ENCODE measurements at regions not wholly inside any gene's neighbourhood (a gene's known extent, or its start where the extent isn't known, plus 50 kb on each side); places are given as distances from the start of the nearest gene placed in this dataset.

DNA sequence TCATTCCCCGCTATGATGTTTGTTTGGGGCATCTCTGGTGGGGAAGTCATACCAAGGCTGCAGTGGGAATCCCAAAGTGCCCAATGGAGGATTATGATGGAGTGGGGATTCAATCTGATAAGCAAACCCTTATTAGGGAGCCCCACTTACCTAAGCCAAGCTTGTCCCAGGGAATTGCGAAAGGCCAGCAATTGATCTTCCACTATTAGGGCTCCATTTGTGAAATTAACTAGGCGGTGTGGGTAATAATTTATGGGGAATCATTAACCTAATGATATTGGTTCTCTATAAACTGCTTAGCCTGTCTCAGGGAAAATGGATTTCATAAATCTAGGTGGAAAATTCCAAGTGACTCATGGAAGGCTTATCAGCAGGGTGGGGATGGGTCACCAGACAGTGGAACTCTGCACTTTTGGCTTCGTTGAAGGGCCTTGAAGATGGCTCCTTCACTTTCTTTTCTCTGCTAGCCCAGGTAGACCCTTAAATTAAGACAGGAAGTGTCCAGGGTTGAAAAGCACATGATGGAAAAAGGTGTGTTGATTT is 113.0 kb upstream of the WSCD2 start:
- H3K27ac ChIP-seq (ENCODE audit: low read depth, low read length) = no peak overlapping the region
- H3F3A ChIP-seq (ENCODE audit: control insufficient read depth, insufficient read depth) = no peaks in the 10 kb centered on the region
- no peaks in the 10 kb centered on the region for H4K20me1 ChIP-seq (ENCODE audit: control insufficient read depth, insufficient read depth, low read depth, low read length)
- H3K4me3 ChIP-seq (ENCODE audit: low read length) = no peak overlapping the region
- H3K9me2 ChIP-seq (replicated peaks; ENCODE audit: control insufficient read depth, low read length) = no peaks in the 10 kb centered on the region
- TF ChIP-seq EZH2phosphoT487 (IDR thresholded peaks at IDR 0.05; ENCODE audit: borderline replicate concordance, low read length) = no peak
- TF ChIP-seq, protein P1, sequence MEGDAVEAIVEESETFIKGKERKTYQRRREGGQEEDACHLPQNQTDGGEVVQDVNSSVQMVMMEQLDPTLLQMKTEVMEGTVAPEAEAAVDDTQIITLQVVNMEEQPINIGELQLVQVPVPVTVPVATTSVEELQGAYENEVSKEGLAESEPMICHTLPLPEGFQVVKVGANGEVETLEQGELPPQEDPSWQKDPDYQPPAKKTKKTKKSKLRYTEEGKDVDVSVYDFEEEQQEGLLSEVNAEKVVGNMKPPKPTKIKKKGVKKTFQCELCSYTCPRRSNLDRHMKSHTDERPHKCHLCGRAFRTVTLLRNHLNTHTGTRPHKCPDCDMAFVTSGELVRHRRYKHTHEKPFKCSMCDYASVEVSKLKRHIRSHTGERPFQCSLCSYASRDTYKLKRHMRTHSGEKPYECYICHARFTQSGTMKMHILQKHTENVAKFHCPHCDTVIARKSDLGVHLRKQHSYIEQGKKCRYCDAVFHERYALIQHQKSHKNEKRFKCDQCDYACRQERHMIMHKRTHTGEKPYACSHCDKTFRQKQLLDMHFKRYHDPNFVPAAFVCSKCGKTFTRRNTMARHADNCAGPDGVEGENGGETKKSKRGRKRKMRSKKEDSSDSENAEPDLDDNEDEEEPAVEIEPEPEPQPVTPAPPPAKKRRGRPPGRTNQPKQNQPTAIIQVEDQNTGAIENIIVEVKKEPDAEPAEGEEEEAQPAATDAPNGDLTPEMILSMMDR (IDR thresholded peaks at IDR 0.05; ENCODE audit: low read depth, low read length, poor library complexity, severe bottlenecking) = no peak
- H3K9me3 ChIP-seq (ENCODE audit: control insufficient read depth, insufficient read depth, low read length) = no peaks in the 10 kb centered on the region
- no peaks in the 10 kb centered on the region for H3K27me3 ChIP-seq (ENCODE audit: control insufficient read depth, low read length)
- H3K79me2 ChIP-seq (ENCODE audit: control insufficient read depth, low read length) = no peaks in the 10 kb centered on the region
- no peaks in the 10 kb centered on the region for H3K4me1 ChIP-seq (ENCODE audit: control insufficient read depth, low read length)
- H3K4me2 ChIP-seq (ENCODE audit: low read length) = no peak overlapping the region
- H3K36me3 ChIP-seq (ENCODE audit: control insufficient read depth, low read length) = no peaks in the 10 kb centered on the region

DNA sequence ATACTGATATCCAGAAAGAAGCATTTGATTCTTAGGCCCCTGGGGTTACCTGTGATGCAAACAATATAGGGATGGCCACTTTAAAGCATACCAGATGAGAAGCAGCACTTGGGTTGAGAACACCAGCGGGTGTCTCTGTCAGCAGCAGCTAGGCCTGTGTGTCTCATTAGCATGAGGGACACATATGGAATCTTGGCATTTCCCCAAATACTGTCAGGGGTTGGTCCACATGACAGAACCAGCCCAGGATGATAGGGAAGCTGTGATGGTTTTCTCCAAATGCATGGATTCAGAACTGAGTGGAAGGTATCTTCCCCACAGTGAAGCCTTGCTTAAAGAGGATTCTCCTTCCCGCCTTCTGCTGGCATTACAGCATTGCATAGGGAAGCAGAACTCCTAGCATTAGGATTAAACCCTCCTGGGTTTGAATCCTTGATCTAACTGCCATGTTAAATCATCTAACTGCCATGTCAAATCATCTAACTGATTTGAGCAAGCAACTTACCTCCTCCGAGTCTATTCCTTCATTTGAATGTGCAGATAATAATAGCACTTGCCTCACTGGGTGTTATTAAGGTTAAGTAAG is 111.5 kb upstream of the WSCD2 start:
- H3K36me3 ChIP-seq (ENCODE audit: control insufficient read depth, low read length) = no peaks in the 10 kb centered on the region
- no peaks in the 10 kb centered on the region for H3K27me3 ChIP-seq (ENCODE audit: control insufficient read depth, low read length)
- no peaks in the 10 kb centered on the region for H3K9me3 ChIP-seq (ENCODE audit: control insufficient read depth, insufficient read depth, low read length)
- no peaks in the 10 kb centered on the region for H4K20me1 ChIP-seq (ENCODE audit: control insufficient read depth, insufficient read depth, low read depth, low read length)
- no peaks in the 10 kb centered on the region for H3K9me2 ChIP-seq (replicated peaks; ENCODE audit: control insufficient read depth, low read length)
- no peaks in the 10 kb centered on the region for H3F3A ChIP-seq (ENCODE audit: control insufficient read depth, insufficient read depth)
- no peaks in the 10 kb centered on the region for H3K4me1 ChIP-seq (ENCODE audit: control insufficient read depth, low read length)
- no peak overlapping the region for H3K4me3 ChIP-seq (ENCODE audit: low read length)
- TF ChIP-seq EZH2phosphoT487 (IDR thresholded peaks at IDR 0.05; ENCODE audit: borderline replicate concordance, low read length) = no peak
- TF ChIP-seq, protein P1 (IDR thresholded peaks at IDR 0.05; ENCODE audit: low read depth, low read length, poor library complexity, severe bottlenecking) = no peak
- H3K27ac ChIP-seq (ENCODE audit: low read depth, low read length) = no peak overlapping the region
- H3K79me2 ChIP-seq (ENCODE audit: control insufficient read depth, low read length) = no peaks in the 10 kb centered on the region
- no peak overlapping the region for H3K4me2 ChIP-seq (ENCODE audit: low read length)

DNA sequence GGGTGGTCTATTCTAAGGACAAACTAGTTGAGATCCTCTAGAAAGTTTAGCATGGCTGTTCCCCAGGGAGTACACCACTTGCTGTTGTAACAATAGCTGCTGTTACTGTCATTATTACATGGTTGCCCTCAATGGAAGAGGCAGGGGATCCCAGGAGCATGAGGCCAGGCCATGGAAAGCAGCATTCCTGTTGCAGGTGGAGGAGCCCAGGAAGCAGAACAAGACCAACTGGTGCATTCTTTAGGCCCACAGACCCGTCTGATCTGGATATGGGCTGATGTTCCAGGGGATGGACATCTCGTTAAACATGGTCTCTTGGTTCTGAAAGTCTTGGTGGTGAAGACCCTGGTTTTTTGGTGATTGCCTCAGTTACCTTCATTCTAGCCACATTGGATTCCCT is 109.2 kb upstream of the WSCD2 start:
- Histone ChIP-seq H3K9me2 (replicated peaks; ENCODE audit: control insufficient read depth, low read length) (no peaks in the 10 kb centered on the region), H3F3A (ENCODE audit: control insufficient read depth, insufficient read depth) (no peaks in the 10 kb centered on the region), H3K27ac (ENCODE audit: low read depth, low read length) (no peak overlapping the region), H3K27me3 (ENCODE audit: control insufficient read depth, low read length) (no peaks in the 10 kb centered on the region), H3K4me2 (ENCODE audit: low read length) (no peak overlapping the region), H3K9me3 (ENCODE audit: control insufficient read depth, insufficient read depth, low read length) (no peaks in the 10 kb centered on the region), H4K20me1 (ENCODE audit: control insufficient read depth, insufficient read depth, low read depth, low read length) (no peaks in the 10 kb centered on the region), H3K36me3 (ENCODE audit: control insufficient read depth, low read length) (no peaks in the 10 kb centered on the region), H3K4me3 (ENCODE audit: low read length) (no peak overlapping the region), H3K4me1 (ENCODE audit: control insufficient read depth, low read length) (no peaks in the 10 kb centered on the region), H3K79me2 (ENCODE audit: control insufficient read depth, low read length) (no peaks in the 10 kb centered on the region)
- TF ChIP-seq EZH2phosphoT487 (IDR thresholded peaks at IDR 0.05; ENCODE audit: borderline replicate concordance, low read length) = no peak
- TF ChIP-seq, protein P1 (IDR thresholded peaks at IDR 0.05; ENCODE audit: low read depth, low read length, poor library complexity, severe bottlenecking) = no peak

All from DOHH2 (cell line).